ENCODE measurements at regions not wholly inside any gene's neighbourhood (a gene's known extent, or its start where the extent isn't known, plus 50 kb on each side); places are given as distances from the start of the nearest gene placed in this dataset.

- DNase-seq (ENCODE audit: low read depth) = no peak
These were observed 557.6 kb upstream of the MARCKS start for GRCh38 chr6:113299531-113299930.

GRCh38 chr6:113301651-113302050, 555.5 kb upstream of the MARCKS start:
- no peak for DNase-seq (ENCODE audit: low read depth)

- no peak for DNase-seq (ENCODE audit: low read depth)
These were observed 553.0 kb upstream of the MARCKS start for GRCh38 chr6:113304116-113304515.

GRCh38 chr6:113306552-113307145, 550.5 kb upstream of the MARCKS start:
- DNase-seq (ENCODE audit: low read depth) = no peak

- DNase-seq (ENCODE audit: low read depth) = no peak
These were observed 548.9 kb upstream of the MARCKS start for GRCh38 chr6:113308266-113308665.

- no peak for DNase-seq (ENCODE audit: low read depth)
These were observed 543.3 kb upstream of the MARCKS start for GRCh38 chr6:113313841-113314240.

- no peak for DNase-seq (ENCODE audit: low read depth)
These were observed 542.0 kb upstream of the MARCKS start for GRCh38 chr6:113315165-113315564.

- no peak for DNase-seq (ENCODE audit: low read depth)
These were observed 541.3 kb upstream of the MARCKS start for GRCh38 chr6:113315879-113316278.

GRCh38 chr6:113317442-113317841, 539.7 kb upstream of the MARCKS start:
- no peak for DNase-seq (ENCODE audit: low read depth)

GRCh38 chr6:113317891-113318574, 539.1 kb upstream of the MARCKS start:
- DNase-seq (ENCODE audit: low read depth) = no peak

GRCh38 chr6:113318575-113318917, 538.6 kb upstream of the MARCKS start:
- no peak for DNase-seq (ENCODE audit: low read depth)

GRCh38 chr6:113320653-113321052, 536.5 kb upstream of the MARCKS start:
- no peak for DNase-seq (ENCODE audit: low read depth)

- no peak for DNase-seq (ENCODE audit: low read depth)
These were observed 530.4 kb upstream of the MARCKS start for GRCh38 chr6:113326781-113327180.

GRCh38 chr6:113328886-113329381, 528.2 kb upstream of the MARCKS start:
- no peak for DNase-seq (ENCODE audit: low read depth)

- DNase-seq (ENCODE audit: low read depth) = no peak
These were observed 527.1 kb upstream of the MARCKS start for GRCh38 chr6:113329942-113330635.

- DNase-seq (ENCODE audit: low read depth) = no peak
These were observed 526.6 kb upstream of the MARCKS start for GRCh38 chr6:113330636-113330946.

GRCh38 chr6:113331021-113331420, 526.1 kb upstream of the MARCKS start:
- DNase-seq (ENCODE audit: low read depth) = no peak

- DNase-seq (ENCODE audit: low read depth) = no peak
These were observed 518.5 kb upstream of the MARCKS start for GRCh38 chr6:113338644-113339043.

- DNase-seq (ENCODE audit: low read depth) = no peak
These were observed 517.9 kb upstream of the MARCKS start for GRCh38 chr6:113339209-113339608.

GRCh38 chr6:113340371-113340770, 516.8 kb upstream of the MARCKS start:
- no peak for DNase-seq (ENCODE audit: low read depth)

GRCh38 chr6:113343940-113344339, 513.2 kb upstream of the MARCKS start:
- no peak for DNase-seq (ENCODE audit: low read depth)

GRCh38 chr6:113344969-113345368, 512.2 kb upstream of the MARCKS start:
- no peak for DNase-seq (ENCODE audit: low read depth)

GRCh38 chr6:113347436-113347835, 509.7 kb upstream of the MARCKS start:
- no peak for DNase-seq (ENCODE audit: low read depth)

- no peak for DNase-seq (ENCODE audit: low read depth)
These were observed 506.7 kb upstream of the MARCKS start for GRCh38 chr6:113350461-113350860.
